ENCODE measurements at regions not wholly inside any gene's neighbourhood (a gene's known extent, or its start where the extent isn't known, plus 50 kb on each side); places are given as distances from the start of the nearest gene placed in this dataset.
"Not testable (repeated sequence)": the region's sequence is repeated elsewhere in the genome, so short reads cannot be mapped to it uniquely, and the experiment has no call there.

- DNase-seq (ENCODE audit: low spot score) = no peak
Observed at GRCh38 chr9:27817747-27818146, 244.5 kb upstream of the C9orf72 start.

DNA sequence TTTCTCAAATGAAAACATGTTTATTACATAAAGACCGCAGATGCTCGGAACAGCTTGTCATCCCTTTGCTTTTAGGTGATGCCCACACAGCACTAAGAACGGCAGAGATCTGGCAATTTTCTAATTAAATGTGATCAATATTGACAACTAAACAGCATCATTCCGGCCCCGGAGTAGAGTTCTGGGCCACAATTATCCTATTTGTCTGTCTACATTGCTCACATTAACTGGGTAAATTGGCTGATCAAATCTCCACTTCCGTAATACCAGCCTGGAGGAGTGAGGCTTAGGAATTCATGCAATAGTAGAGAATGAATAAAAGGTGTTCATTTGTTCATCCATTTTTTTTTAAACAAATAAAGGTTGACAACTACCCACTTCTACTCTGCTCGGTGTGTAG lies 245.1 kb upstream of the C9orf72 start:
- no peak for DNase-seq (ENCODE audit: low spot score)

- no peak for DNase-seq (ENCODE audit: low spot score)
Observed at GRCh38 chr9:27828908-27829307, 255.6 kb upstream of the C9orf72 start.

GRCh38 chr9:27829621-27830020 lies 256.3 kb upstream of the C9orf72 start:
- DNase-seq (ENCODE audit: low spot score) = no peak

DNA sequence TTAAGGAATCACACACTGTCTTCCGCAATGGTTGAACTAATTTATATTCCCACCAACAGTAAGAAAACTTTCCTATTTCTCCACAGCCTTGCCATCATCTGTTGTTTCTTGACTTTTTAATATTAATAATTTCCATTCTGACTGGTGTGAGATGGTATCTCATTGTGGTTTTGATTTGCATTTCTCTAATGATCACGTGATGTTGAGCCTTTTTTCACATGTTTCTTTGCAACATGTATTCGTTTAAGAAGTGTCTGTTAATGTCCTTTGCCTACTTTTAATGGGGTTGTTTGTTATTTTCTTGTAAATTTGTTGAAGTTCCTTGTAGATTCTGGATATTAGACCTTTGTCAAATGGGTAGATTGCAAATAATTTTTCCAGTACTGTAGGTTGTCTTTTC lies 258.8 kb upstream of the C9orf72 start:
- not testable (repeated sequence) for DNase-seq (ENCODE audit: low spot score)

DNA sequence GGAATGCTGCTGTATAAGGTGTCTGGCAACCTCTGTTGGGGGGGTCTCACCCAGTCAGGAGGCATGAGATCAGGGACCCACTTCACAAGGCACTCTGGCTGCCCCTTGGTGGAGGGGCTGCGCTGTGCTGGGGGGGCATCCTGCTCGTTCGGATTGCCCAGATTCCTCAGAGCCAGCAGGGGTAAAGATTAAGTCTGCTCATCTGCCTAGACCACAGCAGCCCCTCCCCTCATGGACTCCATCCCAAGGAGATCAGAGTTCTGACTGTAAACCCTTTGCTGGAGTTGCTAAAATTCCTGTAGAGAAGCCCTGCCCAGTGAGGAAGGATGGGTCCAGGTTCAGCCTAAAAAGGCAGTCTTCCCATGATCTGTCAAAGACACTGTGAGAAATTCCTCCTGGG lies 262.0 kb upstream of the C9orf72 start:
- no peak for DNase-seq (ENCODE audit: low spot score)

- DNase-seq (ENCODE audit: low spot score) = no peak
Observed at GRCh38 chr9:27835746-27836145, 262.5 kb upstream of the C9orf72 start.

- DNase-seq (ENCODE audit: low spot score) = no peak
Observed at GRCh38 chr9:27836661-27837401, 263.6 kb upstream of the C9orf72 start.

GRCh38 chr9:27838876-27839275 lies 265.6 kb upstream of the C9orf72 start:
- DNase-seq (ENCODE audit: low spot score) = no peak

DNA sequence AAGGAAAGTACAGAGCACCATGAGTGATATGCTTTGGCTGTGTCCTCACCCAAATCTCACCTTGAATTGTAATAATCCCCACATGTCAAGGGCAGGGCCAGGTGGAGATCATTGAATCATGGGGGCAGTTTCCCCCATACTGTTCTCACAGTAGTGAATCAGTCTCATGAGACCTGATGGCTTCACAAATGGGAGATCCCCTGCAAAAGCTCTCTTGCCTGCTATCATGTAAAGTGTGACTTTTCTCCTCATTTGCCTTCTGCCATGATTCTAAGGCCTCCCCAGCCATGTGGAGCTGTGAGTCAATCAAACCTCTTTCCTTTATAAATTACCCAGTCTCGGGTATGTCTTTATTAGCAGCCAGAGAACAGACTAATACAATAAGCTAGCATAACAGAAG lies 266.5 kb upstream of the C9orf72 start:
- not testable (repeated sequence) for DNase-seq (ENCODE audit: low spot score)

DNA sequence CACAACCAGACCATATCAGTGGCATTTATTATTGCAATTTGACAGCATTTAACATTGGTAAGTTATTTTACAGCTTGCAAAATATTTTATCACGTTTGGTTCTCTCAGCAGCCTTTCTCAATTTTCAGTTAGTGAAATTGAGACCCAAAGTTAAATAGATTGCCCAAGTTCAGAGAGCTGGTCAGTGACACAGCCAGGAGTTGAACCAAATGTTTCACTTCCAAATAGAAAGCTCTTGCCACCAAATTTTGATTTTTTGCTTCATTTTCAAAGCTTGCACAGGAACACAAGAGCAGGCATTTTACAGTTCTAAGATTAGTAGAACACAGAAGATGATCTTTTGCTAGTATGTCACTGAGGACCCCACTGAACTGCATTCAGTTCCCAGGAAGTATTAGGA lies 271.5 kb upstream of the C9orf72 start:
- DNase-seq (ENCODE audit: low spot score) = no peak

- no peak for DNase-seq (ENCODE audit: low spot score)
Observed at GRCh38 chr9:27847380-27847779, 274.1 kb upstream of the C9orf72 start.

- DNase-seq (ENCODE audit: low spot score) = no peak
Observed at GRCh38 chr9:27847818-27848217, 274.5 kb upstream of the C9orf72 start.

DNA sequence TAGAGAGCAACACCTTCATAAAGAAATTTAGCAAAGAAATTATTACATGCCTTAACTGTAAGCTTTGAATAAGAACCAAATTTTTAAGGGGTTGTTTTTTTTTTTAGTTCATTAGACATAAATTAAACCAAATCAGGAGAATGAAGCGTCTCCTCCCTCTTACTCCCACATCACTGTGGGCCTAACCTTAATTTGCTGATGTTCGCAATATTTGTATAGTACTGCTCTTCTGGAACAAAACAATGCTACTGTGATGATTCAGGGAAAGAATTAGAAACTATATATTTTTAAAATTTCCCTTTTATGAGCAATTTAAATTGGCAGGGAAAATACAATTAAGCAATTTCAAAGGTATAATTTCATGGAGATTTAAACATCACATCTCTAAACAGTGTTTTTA lies 275.0 kb upstream of the C9orf72 start:
- DNase-seq (ENCODE audit: low spot score) = no peak

DNA sequence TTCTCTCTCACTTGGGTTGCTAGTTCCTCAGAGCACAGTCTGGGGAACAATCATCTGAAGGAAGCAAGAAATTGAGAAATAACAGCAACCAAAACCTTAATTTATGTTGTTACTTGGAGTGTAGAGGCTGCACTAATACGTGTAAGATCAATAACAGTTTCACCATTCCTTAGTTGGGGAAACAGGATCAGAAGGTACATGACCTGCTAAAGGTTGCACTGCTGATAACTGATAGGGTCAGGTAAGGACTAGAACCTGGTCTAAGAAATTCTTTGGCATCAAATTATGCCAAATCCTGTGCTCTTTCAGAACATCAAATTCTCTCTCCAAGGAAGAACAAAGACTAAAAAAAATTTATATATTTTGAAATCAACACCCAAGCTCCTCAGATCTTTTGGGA lies 278.6 kb upstream of the C9orf72 start:
- no peak for DNase-seq (ENCODE audit: low spot score)

DNA sequence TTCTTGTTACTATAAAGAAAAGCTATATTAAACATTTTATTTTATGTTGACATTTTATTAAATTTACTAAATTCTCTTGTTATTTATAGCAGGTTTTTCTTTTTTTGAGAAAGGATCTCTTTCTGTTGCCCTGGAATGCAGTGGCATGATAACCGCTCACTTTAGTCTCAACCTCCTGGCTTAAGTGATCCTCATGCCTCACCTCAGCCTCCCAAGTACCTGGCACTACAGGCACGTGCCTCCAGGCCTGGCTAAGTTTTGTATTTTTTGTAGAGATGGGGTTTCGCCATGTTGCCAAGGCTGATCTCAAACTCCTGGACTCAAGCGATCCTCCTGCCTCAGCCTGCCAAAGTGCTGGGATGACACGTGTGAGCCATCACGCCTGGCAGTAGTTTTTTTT lies 280.2 kb upstream of the C9orf72 start:
- DNase-seq (ENCODE audit: low spot score) = no peak

- DNase-seq (ENCODE audit: low spot score) = no peak
Observed at GRCh38 chr9:27856054-27856453, 282.8 kb upstream of the C9orf72 start.

GRCh38 chr9:27856748-27857147 lies 283.5 kb upstream of the C9orf72 start:
- no peak for DNase-seq (ENCODE audit: low spot score)

GRCh38 chr9:27861887-27862286 lies 288.6 kb upstream of the C9orf72 start:
- DNase-seq (ENCODE audit: low spot score) = no peak

DNA sequence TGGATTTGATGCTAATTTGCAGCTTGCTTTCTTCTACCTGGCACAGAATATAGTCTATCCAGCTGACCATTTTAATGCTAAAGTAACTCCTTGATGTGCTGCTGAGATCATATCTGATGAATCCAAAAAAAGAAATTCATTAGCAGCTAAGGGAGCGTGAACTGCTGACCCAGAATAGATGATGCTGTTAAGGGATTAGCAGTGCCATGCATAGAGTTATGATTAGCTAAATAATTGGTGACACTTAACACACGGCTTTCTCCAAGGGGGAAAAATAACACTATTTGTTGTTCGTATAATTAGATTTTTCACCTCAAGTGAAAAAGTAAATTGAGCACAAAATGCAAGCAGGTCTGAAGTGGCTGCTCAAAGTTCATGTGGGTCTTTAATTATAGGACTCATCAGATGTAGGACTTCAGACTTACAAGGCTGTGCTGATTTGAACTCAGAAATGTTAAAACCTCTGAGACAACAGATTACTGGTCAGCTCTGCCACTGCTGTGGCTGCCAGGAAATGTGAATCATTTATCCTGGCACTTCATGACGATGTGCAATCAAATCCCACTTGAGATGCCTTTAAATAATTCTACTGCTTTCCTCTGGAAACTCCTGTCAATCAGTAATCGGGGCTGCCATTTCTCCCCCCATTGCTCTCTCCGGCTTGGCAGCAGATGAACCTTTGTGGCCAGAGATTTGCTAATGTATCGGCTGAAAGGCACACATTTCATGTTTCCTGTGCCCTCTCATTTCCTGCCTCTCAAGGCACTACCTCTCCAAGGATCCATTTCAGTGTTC lies 291.6 kb upstream of the C9orf72 start:
- no peak for DNase-seq (ENCODE audit: low spot score)

DNA sequence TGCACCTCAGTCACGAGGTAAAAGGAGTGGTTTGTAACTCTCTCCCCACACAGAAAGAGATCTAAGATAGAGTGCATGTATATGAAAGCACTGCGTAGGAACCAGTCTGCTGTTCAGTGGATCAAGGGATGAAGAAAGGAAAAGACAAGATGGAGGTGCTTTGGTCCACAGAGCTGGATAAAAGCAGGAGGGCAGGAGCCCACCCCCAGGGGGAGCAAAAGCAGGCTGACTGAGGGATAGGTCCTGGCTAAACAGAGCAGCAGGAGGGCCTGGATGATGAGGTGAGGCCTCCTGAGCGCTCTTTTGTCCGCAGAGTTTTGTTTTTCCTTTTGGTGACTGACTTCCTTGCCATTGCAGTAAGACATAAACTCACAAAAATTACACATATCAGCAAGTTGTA lies 293.5 kb upstream of the C9orf72 start:
- no peak for DNase-seq (ENCODE audit: low spot score)

DNA sequence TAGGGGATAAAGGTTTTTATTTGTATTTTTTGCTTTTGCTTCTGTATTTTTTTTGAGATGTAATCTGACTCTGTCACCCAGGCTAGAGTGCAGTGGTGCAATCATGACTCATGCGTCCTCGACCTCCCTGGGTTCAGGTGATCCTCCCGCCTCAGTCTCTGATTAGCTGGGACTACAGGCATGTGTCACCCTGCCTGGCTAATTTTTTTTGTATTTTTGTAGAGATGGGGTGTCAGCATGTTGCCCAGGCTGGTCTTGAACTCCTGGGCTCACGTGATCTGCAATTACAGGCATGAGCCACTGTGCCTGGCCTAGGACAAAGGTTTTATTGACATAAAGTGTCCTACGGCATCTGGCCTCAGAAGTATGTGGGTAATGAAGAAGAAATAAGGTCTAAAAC lies 297.1 kb upstream of the C9orf72 start:
- no peak for DNase-seq (ENCODE audit: low spot score)

- DNase-seq (ENCODE audit: low spot score) = no peak
Observed at GRCh38 chr9:27880156-27880555, 306.9 kb upstream of the C9orf72 start.

DNA sequence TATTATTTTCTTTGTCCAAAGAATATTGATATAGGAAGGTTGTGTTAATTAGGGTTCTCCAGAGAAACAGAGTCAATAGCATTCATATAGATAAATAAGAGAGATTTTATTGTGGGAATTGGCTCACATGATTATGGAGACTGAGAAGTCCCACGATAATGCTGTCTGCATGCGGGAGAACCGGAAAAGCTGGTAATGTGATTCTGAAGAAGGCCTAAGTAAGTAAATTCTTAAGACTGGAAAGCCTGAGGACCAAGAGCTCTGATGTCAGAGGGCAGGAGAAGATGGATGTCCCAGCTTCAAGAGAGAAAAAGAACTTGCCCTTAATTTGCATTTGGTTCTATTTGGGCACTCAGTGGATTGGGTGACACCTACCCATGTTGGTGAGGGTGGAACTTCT lies 307.4 kb upstream of the C9orf72 start:
- no peak for DNase-seq (ENCODE audit: low spot score)

Measured in AG08395 (cell line).